Psoas muscle (tissue), 7 donors: ENCODE measurements at regions not wholly inside any gene's neighbourhood (a gene's known extent, or its start where the extent isn't known, plus 50 kb on each side); places are given as distances from the start of the nearest gene placed in this dataset.

ENCODE experiments used
- ATAC-seq, 4 donors: fragments of 200-7000 bp; cut with Tn5 transposase; one replicate each; pipeline ENCODE4 v1.9.1; 2020; ENCODE audit warnings: moderate library complexity in 3 of 4, mild to moderate bottlenecking in 2 of 4
- DNase-seq, 2 donors: peaks; one replicate each; pipeline ENCODE4 v3.0.0-alpha.2; 2020
- H3K27ac ChIP-seq: fragments of 200-600 bp; one replicate; pipeline ENCODE4 v1.8.0; 2022
- H3K27me3 ChIP-seq, 3 donors: fragments of 200-600 bp in 1 of 3; one replicate each; pipeline versions ENCODE4 v1.6.1 to v1.8.0; 2013 to 2022; ENCODE audit warnings: low read length in 2 of 3, mild to moderate bottlenecking in 2 of 3, moderate library complexity in 1 of 3; ENCODE audit not compliant: insufficient read depth in 3 of 3
- H3K36me3 ChIP-seq, 2 donors: fragments of 200-600 bp in 1 of 2; one replicate each; pipeline versions ENCODE4 v1.6.1 to v1.8.0; 2013 to 2022; ENCODE audit warnings: low read depth in 1 of 2, mild to moderate bottlenecking in 1 of 2, moderate library complexity in 1 of 2; ENCODE audit not compliant: insufficient read depth in 1 of 2
- H3K4me1 ChIP-seq: fragments of 200-600 bp; one replicate; pipeline ENCODE4 v1.8.0; 2022
- H3K4me3 ChIP-seq: fragments of 200-600 bp; one replicate; pipeline ENCODE4 v1.8.0; 2022; ENCODE audit warnings: mild to moderate bottlenecking
- H3K9me3 ChIP-seq: fragments of 200-600 bp; one replicate; pipeline ENCODE4 v1.8.0; 2022
- WGBS, 3 donors: extraction: QIAGEN DNeasy Blood & Tissue Kit; methylation state at CpG; one replicate each; pipeline versions ENCODE4 v1.1.6 to v1.1.7; 2013; 5-methylcytosine and 5-hydroxymethylcytosine counted together
- intact Hi-C, 2 donors: fragments of 100-400 bp; cut with DNase I; formaldehyde crosslinking; loops; one replicate each; pipeline versions ENCODE4 v1.11.0 to v1.14.2; 2022
- TF ChIP-seq, protein P1 (sequence below): fragments of 200-600 bp; IDR thresholded peaks from one replicate; pipeline ENCODE4 v1.8.0; 2022; ENCODE audit warnings: antibody characterized with exemption
- donor health status: healthy with polysubstance abuse.
- donor health status: DM: no; HTN: no; CAD: no; lungs with moderate emphysema.
- donor health status: Bipolar disorder and iron deficiency.
- donor health status: healthy.
- donor health status: DM: yes; HTN: yes; CAD: no.
- donor health status: DM: no; HTN: no; CAD: no.
- donor health status: DM: yes; HTN: yes; CAD: no.

DNA sequence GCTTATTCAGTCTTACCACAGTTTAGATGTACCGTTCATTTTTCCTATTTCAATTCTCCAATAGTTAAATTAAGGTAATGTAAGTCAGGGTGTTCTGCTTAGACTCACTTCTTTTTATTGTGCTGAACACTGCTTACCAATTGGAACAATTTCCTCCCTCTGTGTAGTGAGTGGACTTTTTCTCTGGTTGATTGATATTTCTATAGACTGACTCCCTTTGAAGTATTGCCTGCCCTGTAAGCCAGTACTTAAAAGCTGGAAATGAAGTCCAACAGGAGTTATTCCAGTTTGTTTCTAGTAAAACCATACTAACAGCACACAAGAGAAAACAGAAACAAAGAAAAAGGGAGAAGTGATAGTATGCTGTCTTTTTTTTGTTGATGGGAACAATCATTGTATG, 1674.9 kb downstream of the REEP3 start:
- no peak for ATAC-seq
- Histone ChIP-seq H3K4me1 (no peaks in the 10 kb centered on the region), H3K4me3 (no peak overlapping the region), H3K27me3 (no peaks in the 10 kb centered on the region), H3K27ac (no peak overlapping the region), H3K9me3 (no peaks in the 10 kb centered on the region), H3K36me3 (no peaks in the 10 kb centered on the region)
- intact Hi-C loops = no loop called here
- 78 to 92% (median 84%) methylated on average over 1 of the region's 1 CpG for WGBS, 3 donors
- DNase-seq = no peak
- TF ChIP-seq, protein P1, sequence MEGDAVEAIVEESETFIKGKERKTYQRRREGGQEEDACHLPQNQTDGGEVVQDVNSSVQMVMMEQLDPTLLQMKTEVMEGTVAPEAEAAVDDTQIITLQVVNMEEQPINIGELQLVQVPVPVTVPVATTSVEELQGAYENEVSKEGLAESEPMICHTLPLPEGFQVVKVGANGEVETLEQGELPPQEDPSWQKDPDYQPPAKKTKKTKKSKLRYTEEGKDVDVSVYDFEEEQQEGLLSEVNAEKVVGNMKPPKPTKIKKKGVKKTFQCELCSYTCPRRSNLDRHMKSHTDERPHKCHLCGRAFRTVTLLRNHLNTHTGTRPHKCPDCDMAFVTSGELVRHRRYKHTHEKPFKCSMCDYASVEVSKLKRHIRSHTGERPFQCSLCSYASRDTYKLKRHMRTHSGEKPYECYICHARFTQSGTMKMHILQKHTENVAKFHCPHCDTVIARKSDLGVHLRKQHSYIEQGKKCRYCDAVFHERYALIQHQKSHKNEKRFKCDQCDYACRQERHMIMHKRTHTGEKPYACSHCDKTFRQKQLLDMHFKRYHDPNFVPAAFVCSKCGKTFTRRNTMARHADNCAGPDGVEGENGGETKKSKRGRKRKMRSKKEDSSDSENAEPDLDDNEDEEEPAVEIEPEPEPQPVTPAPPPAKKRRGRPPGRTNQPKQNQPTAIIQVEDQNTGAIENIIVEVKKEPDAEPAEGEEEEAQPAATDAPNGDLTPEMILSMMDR = no peak

DNA sequence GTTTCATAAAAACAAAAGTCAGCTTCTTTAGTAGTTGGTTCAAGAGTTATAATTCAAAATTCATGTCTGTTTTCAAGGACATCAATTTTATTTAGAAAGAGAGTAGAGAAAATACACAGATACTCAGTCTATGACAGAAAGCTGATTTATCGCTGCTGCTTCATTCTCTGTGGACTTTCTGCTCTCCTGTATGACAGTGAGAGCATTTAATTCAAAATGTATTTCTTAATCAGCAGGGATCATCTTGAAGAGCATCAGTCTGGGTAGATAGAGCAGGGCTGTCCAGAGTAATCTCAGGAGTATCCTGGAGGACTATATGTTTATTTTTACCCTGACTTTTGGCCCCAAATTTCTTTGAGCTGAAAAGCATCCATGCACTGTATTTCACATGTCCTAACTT, 1676.7 kb downstream of the REEP3 start:
- Histone ChIP-seq H3K9me3 (no peaks in the 10 kb centered on the region), H3K27ac (no peak overlapping the region), H3K27me3 (no peaks in the 10 kb centered on the region), H3K4me1 (no peaks in the 10 kb centered on the region), H3K4me3 (no peak overlapping the region), H3K36me3 (no peaks in the 10 kb centered on the region)
- no peak for ATAC-seq
- no peak for DNase-seq
- TF ChIP-seq, protein P1 = no peak
- intact Hi-C loops = no loop called here
- WGBS, 3 donors = 86 to 91% (median 89%) methylated on average over 1 of the region's 1 CpG

DNA sequence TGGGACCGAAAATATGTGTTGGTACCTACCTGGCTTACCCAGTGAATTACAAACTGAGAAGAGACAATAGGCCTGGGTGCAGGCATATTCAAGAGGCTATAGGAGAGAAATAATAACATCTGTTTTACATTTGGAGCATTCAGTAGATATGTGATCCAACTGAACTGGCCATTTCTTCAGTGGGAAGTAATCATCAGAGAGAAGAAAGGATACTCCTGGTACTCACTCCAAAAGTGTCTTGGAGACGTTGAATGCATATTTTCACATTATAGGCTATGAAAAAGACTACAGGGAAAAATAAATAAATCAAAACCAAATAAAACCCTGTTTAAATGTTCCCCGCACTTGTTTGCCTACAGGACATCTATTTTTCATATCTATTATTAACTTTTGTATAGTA, 1680.3 kb downstream of the REEP3 start:
- TF ChIP-seq, protein P1 = no peak
- Histone ChIP-seq H3K4me1 (no peaks in the 10 kb centered on the region), H3K27me3 (no peaks in the 10 kb centered on the region), H3K9me3 (no peaks in the 10 kb centered on the region), H3K36me3 (no peaks in the 10 kb centered on the region), H3K4me3 (no peak overlapping the region), H3K27ac (no peak overlapping the region)
- 81 to 84% (median 82%) methylated on average over 3 of the region's 3 CpGs for WGBS, 3 donors
- ATAC-seq (no peak), DNase-seq (no peak)
- intact Hi-C loops = no loop called here

DNA sequence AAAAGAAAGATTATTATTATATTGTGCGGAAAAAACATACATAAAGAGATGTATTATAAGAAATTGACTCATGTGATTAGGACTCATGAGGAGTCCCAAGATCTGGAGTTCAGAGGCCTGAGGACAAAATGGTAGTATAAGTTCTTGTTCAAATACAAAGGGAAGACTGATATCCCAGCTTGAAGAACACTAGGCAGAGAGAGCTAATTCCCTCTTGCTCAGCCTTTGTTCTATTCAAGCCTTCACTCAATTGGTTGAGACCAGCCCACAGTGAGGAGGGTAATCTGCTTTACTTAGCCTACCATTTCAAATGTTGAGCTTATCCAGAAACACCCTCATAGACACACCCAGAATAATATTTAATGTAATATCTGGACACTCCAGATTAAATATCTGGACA, 1683.8 kb downstream of the REEP3 start:
- Histone ChIP-seq H3K36me3 (no peaks in the 10 kb centered on the region), H3K27me3 (no peaks in the 10 kb centered on the region), H3K4me3 (no peak overlapping the region), H3K9me3 (no peaks in the 10 kb centered on the region), H3K4me1 (no peaks in the 10 kb centered on the region), H3K27ac (no peak overlapping the region)
- intact Hi-C loops = no loop called here
- WGBS, 3 donors = 95 to 100% (median 97%) methylated on average over 1 of the region's 1 CpG
- ATAC-seq = no peak
- DNase-seq = no peak
- TF ChIP-seq, protein P1 = no peak

DNA sequence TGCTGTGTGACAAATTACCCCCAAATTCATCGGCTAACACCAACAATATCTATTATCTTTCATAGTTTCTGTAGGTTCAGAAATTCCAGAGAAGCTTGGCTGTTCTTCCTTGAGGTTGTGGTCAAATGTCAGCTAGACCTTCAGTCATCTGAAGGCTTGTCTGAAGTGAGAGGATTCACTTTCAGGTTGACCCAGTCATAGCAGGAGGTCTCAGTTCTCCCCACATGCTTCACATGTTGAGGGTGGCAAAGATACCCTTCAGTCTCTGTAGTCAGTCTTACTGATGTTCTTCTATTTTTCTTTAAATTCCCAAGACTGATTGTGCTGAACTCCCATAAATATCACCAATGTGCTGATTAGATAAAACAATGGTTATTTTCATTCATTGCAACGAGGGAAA, 1692.0 kb downstream of the REEP3 start:
- WGBS, 3 donors = 87 to 88% (median 88%) methylated on average over 2 of the region's 2 CpGs
- no peak for ATAC-seq
- no peak for DNase-seq
- TF ChIP-seq, protein P1 = no peak
- Histone ChIP-seq H3K4me1 (no peaks in the 10 kb centered on the region), H3K27ac (no peak overlapping the region), H3K27me3 (no peaks in the 10 kb centered on the region), H3K4me3 (no peak overlapping the region), H3K36me3 (no peaks in the 10 kb centered on the region), H3K9me3 (no peaks in the 10 kb centered on the region)
- intact Hi-C loops = no loop called here
